HepG2 (cell line): ENCODE measurements at regions not wholly inside any gene's neighbourhood (a gene's known extent, or its start where the extent isn't known, plus 50 kb on each side); places are given as distances from the start of the nearest gene placed in this dataset.

Experiments used
- CHCHD3 ChIP-seq: sonication (generic); formaldehyde crosslinking; IDR thresholded peaks from 2 replicates; pipeline ENCODE4 v1.8.0; 2022; ENCODE audit warnings: mild to moderate bottlenecking, missing genetic modification reagents, moderate library complexity
- EED ChIP-seq: sonication (generic); formaldehyde crosslinking; IDR thresholded peaks from 2 replicates; pipeline ENCODE4 v1.5.0; 2020; ENCODE audit warnings: mild to moderate bottlenecking, missing genetic modification reagents
- FOXA3 ChIP-seq: IDR thresholded peaks from 2 replicates; pipeline ENCODE4 v1.6.1; 2016; ENCODE audit warnings: missing genetic modification reagents, missing compliant biosample characterization
- HNRNPH1 ChIP-seq: fragments of 200-400 bp; formaldehyde crosslinking; optimal IDR thresholded peaks from 2 replicates; pipeline ENCODE3; 2017; ENCODE audit warnings: mild to moderate bottlenecking, low read depth, low read length
- MIER2 ChIP-seq: IDR thresholded peaks from 2 replicates; pipeline ENCODE4 v1.6.1; 2016; ENCODE audit warnings: missing biosample characterization, missing genetic modification reagents
- RAD21 ChIP-seq: fragments of 450-650 bp; formaldehyde crosslinking; IDR thresholded peaks from 2 replicates; pipeline ENCODE4 v1.5.0; 2020; ENCODE audit warnings: mild to moderate bottlenecking
- SALL2 ChIP-seq: sonication (generic); formaldehyde crosslinking; IDR thresholded peaks from 2 replicates; pipeline ENCODE4 v1.8.1; 2023; ENCODE audit warnings: mild to moderate bottlenecking, missing genetic modification reagents, inconsistent platforms
- XRCC5 ChIP-seq: fragments of 200-400 bp; formaldehyde crosslinking; optimal IDR thresholded peaks from 2 replicates; pipeline ENCODE3; 2017; ENCODE audit warnings: mild to moderate bottlenecking, low read length
- ZNF17 ChIP-seq: sonication (generic); formaldehyde crosslinking; IDR thresholded peaks from 2 replicates; pipeline ENCODE4 v1.5.0; 2020; ENCODE audit warnings: mild to moderate bottlenecking, missing genetic modification reagents
- ZSCAN22 ChIP-seq: sonication (generic); formaldehyde crosslinking; IDR thresholded peaks from 2 replicates; pipeline ENCODE4 v1.4.0; 2020; ENCODE audit warnings: mild to moderate bottlenecking, missing genetic modification reagents
- TF ChIP-seq, protein P1 (sequence below): sonication (generic); formaldehyde crosslinking; IDR thresholded peaks from 2 replicates; pipeline ENCODE4 v1.8.0; 2022; ENCODE audit warnings: low read depth, missing genetic modification reagents
- TF ChIP-seq, protein P2 (sequence below): IDR thresholded peaks from 2 replicates; pipeline ENCODE4 v1.4.0; 2020; ENCODE audit warnings: mild to moderate bottlenecking, missing genetic modification reagents
- TF ChIP-seq, protein P3 (sequence below): sonication (generic); formaldehyde crosslinking; IDR thresholded peaks from 2 replicates; pipeline ENCODE4 v1.8.0; 2022; ENCODE audit warnings: missing genetic modification reagents, mild to moderate bottlenecking, inconsistent platforms, borderline replicate concordance

DNA sequence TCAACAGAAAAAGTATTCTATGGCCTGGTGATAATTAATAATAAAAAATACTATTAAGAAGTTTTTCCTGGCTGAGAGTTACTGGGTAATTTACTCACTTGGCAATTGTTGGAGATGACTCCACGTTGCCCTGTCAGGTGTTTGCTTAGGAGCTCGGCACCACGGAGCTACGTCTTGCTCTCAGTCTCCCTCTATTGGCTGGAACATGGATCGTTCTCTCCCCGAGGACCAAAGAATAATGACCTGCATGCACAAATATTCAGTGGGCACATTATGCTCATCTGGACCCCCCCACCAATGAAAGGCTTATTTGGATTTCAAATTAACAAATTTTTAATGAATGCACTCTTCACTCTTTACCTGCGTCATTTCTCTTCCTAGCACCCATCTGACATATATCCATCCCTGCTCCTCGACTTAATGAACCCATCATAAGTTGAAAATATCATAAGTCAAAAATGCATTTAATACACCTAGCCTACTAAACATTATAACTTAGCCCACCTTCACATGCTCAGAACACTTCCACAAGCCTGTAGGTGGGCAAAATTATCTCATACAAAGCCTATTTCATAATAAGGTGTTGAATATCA lies 71.0 kb upstream of the CD83 start (continued):
- TF ChIP-seq, protein P1, sequence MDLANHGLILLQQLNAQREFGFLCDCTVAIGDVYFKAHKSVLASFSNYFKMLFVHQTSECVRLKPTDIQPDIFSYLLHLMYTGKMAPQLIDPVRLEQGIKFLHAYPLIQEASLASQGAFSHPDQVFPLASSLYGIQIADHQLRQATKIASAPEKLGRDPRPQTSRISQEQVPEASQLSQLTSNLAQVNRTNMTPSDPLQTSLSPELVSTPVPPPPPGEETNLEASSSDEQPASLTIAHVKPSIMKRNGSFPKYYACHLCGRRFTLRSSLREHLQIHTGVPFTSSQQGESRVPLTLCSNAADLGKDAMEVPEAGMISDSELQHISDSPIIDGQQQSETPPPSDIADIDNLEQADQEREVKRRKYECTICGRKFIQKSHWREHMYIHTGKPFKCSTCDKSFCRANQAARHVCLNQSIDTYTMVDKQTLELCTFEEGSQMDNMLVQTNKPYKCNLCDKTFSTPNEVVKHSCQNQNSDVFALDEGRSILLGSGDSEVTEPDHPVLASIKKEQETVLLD (CRISPR knock-in tag) = no peak
- TF ChIP-seq ZSCAN22 (CRISPR knock-in tag) (no peak), CHCHD3 (CRISPR knock-in tag) (no peak), EED (CRISPR knock-in tag) (no peak), MIER2 (CRISPR knock-in tag) (0 out of 2 replicates have a peak, but pooled peaks have one; percentile 27), HNRNPH1 (no peak), ZNF17 (no peak), FOXA3 (0 out of 2 replicates have a peak, but pooled peaks have one; percentile 10), RAD21 (CRISPR knock-in tag) (peak; percentile 19; the same call in 1 of the 2 replicates), XRCC5 (peak; percentile 75), SALL2 (CRISPR knock-in tag) (no peak)
- TF ChIP-seq, protein P2, sequence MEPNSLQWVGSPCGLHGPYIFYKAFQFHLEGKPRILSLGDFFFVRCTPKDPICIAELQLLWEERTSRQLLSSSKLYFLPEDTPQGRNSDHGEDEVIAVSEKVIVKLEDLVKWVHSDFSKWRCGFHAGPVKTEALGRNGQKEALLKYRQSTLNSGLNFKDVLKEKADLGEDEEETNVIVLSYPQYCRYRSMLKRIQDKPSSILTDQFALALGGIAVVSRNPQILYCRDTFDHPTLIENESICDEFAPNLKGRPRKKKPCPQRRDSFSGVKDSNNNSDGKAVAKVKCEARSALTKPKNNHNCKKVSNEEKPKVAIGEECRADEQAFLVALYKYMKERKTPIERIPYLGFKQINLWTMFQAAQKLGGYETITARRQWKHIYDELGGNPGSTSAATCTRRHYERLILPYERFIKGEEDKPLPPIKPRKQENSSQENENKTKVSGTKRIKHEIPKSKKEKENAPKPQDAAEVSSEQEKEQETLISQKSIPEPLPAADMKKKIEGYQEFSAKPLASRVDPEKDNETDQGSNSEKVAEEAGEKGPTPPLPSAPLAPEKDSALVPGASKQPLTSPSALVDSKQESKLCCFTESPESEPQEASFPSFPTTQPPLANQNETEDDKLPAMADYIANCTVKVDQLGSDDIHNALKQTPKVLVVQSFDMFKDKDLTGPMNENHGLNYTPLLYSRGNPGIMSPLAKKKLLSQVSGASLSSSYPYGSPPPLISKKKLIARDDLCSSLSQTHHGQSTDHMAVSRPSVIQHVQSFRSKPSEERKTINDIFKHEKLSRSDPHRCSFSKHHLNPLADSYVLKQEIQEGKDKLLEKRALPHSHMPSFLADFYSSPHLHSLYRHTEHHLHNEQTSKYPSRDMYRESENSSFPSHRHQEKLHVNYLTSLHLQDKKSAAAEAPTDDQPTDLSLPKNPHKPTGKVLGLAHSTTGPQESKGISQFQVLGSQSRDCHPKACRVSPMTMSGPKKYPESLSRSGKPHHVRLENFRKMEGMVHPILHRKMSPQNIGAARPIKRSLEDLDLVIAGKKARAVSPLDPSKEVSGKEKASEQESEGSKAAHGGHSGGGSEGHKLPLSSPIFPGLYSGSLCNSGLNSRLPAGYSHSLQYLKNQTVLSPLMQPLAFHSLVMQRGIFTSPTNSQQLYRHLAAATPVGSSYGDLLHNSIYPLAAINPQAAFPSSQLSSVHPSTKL (CRISPR knock-in tag) = 0 out of 2 replicates have a peak, but pooled peaks have one; percentile 19
- TF ChIP-seq, protein P3, sequence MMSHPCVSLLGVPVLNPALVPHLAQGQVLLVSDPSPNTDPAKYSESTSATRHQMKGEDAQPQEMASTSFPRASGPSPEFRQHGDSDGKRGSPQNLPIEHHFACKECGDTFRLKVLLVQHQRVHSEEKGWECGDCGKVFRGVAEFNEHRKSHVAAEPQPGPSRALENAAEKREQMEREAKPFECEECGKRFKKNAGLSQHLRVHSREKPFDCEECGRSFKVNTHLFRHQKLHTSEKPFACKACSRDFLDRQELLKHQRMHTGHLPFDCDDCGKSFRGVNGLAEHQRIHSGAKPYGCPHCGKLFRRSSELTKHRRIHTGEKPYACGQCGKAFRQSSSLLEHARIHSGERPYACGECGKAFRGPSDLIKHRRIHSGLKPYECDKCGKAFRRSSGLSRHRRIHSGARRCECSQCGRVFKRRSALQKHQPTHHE (CRISPR knock-in tag) = no peak
